Skeletal muscle satellite cell (primary cell): ENCODE measurements at regions not wholly inside any gene's neighbourhood (a gene's known extent, or its start where the extent isn't known, plus 50 kb on each side); places are given as distances from the start of the nearest gene placed in this dataset.
A peak's percentile ranks its signal among the peaks of the same experiment; 100 is the strongest.

Source experiments
- H3K27me3 ChIP-seq: 2 replicates; pipeline ENCODE4 v1.7.0; 2013; ENCODE audit warnings: low read length; ENCODE audit not compliant: control insufficient read depth, insufficient read depth
- H3K36me3 ChIP-seq: 2 replicates; pipeline ENCODE4 v1.7.0; 2013; ENCODE audit warnings: mild to moderate bottlenecking, control low read depth, low read length; ENCODE audit not compliant: insufficient read depth
- H3K4me1 ChIP-seq: 2 replicates; pipeline ENCODE4 v1.7.0; 2013; ENCODE audit warnings: low read length; ENCODE audit not compliant: control insufficient read depth, insufficient read depth
- H3K4me2 ChIP-seq: 2 replicates; pipeline ENCODE4 v1.7.0; 2013; ENCODE audit warnings: mild to moderate bottlenecking, low read length
- H3K4me3 ChIP-seq: 2 replicates; pipeline ENCODE4 v1.7.0; 2013; ENCODE audit warnings: low read length
- H3K9ac ChIP-seq: 2 replicates; pipeline ENCODE4 v1.7.0; 2013; ENCODE audit warnings: mild to moderate bottlenecking, low read depth, low read length, moderate library complexity
- H3K9me3 ChIP-seq: replicated peaks from 2 replicates; pipeline ENCODE4 v1.7.0; 2013; ENCODE audit warnings: mild to moderate bottlenecking, control low read depth, low read length

- H3K27me3 ChIP-seq: no peaks in the 10 kb centered on the region
- no peak overlapping the region for H3K9ac ChIP-seq
- H3K9me3 ChIP-seq: peaks cover 4% of the 10 kb centered on the region
- no peak overlapping the region for H3K4me2 ChIP-seq
- peaks cover 34% of the 10 kb centered on the region for H3K4me1 ChIP-seq
- H3K36me3 ChIP-seq: no peaks in the 10 kb centered on the region
- H3K4me3 ChIP-seq: no peak overlapping the region
Measured at GRCh38 chr2:200168641-200169555, 137.6 kb upstream of the SPATS2L start.

- peaks cover 4% of the 10 kb centered on the region for H3K9me3 ChIP-seq
Measured at GRCh38 chr2:200170221-200170620, 136.3 kb upstream of the SPATS2L start.

GRCh38 chr2:200171731-200172482 is 134.6 kb upstream of the SPATS2L start:
- H3K27me3 ChIP-seq: no peaks in the 10 kb centered on the region
- no peak overlapping the region for H3K9ac ChIP-seq
- peaks cover 34% of the 10 kb centered on the region for H3K4me1 ChIP-seq
- H3K9me3 ChIP-seq: no peaks in the 10 kb centered on the region
- H3K36me3 ChIP-seq: no peaks in the 10 kb centered on the region
- no peak overlapping the region for H3K4me2 ChIP-seq
- H3K4me3 ChIP-seq: no peak overlapping the region

More at GRCh38 chr2:200170221-200170620, 136.3 kb upstream of the SPATS2L start:
- H3K4me2 ChIP-seq: no peak overlapping the region
- no peak overlapping the region for H3K9ac ChIP-seq
- H3K4me1 ChIP-seq: peaks cover 34% of the 10 kb centered on the region
- no peaks in the 10 kb centered on the region for H3K36me3 ChIP-seq
- no peaks in the 10 kb centered on the region for H3K27me3 ChIP-seq
- H3K4me3 ChIP-seq: no peak overlapping the region

DNA sequence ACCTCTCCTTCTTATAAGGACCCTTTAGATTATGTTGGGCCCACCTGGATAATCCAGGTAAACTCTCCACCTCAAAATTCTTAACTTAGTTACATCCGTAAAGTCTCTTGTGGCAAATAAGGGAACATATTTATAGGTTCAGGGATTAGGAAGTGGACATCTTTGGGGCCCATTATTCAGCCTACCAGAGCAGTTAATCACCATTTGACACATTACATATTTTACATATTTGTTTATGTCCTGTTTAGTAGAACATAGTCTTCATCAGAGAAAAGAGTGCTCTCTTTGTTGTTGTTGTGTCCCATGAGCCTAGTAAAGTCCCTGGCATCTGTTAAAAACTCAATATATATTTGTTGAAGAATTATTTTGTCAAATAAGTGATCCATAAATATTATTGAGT is 134.0 kb upstream of the SPATS2L start:
- no peaks in the 10 kb centered on the region for H3K9me3 ChIP-seq
- peaks cover 39% of the 10 kb centered on the region for H3K4me1 ChIP-seq
- no peaks in the 10 kb centered on the region for H3K36me3 ChIP-seq
- no peak overlapping the region for H3K4me3 ChIP-seq
- no peak overlapping the region for H3K4me2 ChIP-seq
- no peak overlapping the region for H3K9ac ChIP-seq
- H3K27me3 ChIP-seq: no peaks in the 10 kb centered on the region

DNA sequence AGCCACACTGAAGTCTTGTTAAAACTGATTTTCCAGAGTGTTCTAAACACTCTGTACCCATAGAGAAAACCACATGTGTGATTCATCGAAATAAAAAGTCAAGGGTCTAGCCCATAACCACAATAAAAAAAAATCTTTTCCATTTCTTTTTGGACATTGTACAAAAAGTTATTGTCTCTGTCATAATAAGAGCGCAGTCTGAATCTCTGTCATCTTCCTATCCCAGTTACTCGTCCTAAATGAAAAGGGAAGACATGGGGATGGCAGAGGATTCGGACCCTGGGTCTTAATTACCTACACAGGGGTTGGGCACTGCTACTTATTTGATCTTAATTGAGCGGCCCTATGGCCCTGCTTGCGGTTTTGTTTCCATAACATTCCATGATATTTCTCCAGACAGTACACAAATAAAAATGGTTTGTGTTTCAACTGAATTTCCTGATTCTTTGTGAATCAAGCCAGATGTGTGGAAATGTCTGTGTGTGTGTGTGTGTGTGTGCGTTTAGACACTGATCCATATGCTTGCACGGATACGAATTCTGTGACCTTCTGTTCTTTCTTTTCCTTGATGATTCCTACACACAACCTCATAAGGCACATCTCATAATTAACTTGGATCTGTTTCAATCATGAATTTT is 133.4 kb upstream of the SPATS2L start:
- Histone ChIP-seq H3K4me2 (peak overlapping the region; percentile 45), H3K9me3 (no peaks in the 10 kb centered on the region), H3K9ac (peak overlapping the region; percentile 9), H3K4me1 (peaks cover 44% of the 10 kb centered on the region), H3K27me3 (no peaks in the 10 kb centered on the region), H3K4me3 (no peak overlapping the region), H3K36me3 (no peaks in the 10 kb centered on the region)

GRCh38 chr2:200173691-200174090 is 132.8 kb upstream of the SPATS2L start:
- H3K27me3 ChIP-seq: no peaks in the 10 kb centered on the region
- no peaks in the 10 kb centered on the region for H3K9me3 ChIP-seq
- peak overlapping the region; percentile 45 for H3K4me2 ChIP-seq
- H3K36me3 ChIP-seq: no peaks in the 10 kb centered on the region
- peaks cover 47% of the 10 kb centered on the region for H3K4me1 ChIP-seq
- peak overlapping the region; percentile 9 for H3K9ac ChIP-seq
- no peak overlapping the region for H3K4me3 ChIP-seq

DNA sequence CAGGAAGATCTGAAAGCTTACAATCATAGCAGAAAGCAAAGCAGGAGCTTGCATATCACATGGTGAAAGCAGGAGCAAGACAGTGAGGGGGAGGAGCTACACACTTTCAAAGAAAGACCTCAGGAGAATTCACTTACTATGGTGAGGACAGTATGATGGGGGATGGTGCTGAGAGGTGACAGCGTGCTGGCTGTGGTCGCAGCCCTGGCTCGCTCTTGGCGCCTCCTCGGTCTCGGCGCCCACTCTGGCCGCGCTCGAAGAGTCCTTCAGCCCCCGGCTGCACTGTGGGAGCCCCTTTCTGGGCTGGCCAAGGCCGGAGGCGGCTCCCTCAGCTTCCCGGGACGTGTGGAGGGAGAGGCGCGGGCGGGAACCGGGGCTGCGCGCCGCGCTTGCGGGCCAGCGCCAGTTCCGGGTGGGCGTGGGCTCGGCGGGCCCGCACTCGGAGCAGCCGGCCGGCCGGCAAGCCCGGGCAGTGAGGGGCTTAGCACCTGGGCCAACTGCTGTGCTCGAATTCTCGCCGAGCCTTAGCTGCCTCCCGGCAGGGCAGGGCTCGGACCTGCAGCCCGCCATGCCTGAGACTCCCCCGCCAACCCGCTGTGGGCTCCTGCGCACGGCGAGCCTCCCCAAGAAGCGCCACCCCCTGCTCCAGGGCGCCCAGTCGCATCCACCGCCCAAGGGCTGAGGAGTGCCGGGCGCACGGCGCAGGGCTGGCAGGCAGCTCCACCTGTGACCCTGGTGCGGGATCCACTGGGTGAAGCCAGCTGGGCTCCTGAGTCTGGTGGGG is 131.9 kb upstream of the SPATS2L start:
- Histone ChIP-seq H3K27me3 (no peaks in the 10 kb centered on the region), H3K4me3 (no peak overlapping the region), H3K4me2 (no peak overlapping the region), H3K4me1 (peaks cover 40% of the 10 kb centered on the region), H3K9ac (no peak overlapping the region), H3K9me3 (no peaks in the 10 kb centered on the region), H3K36me3 (no peaks in the 10 kb centered on the region)

- Histone ChIP-seq H3K36me3 (no peaks in the 10 kb centered on the region), H3K9ac (no peak overlapping the region), H3K4me3 (no peak overlapping the region), H3K4me2 (peak overlapping the region; percentile 10), H3K9me3 (no peaks in the 10 kb centered on the region), H3K4me1 (peaks cover 21% of the 10 kb centered on the region), H3K27me3 (peaks cover 11% of the 10 kb centered on the region)
Measured at GRCh38 chr2:200177971-200178911, 128.3 kb upstream of the SPATS2L start.

- Histone ChIP-seq H3K4me1 (peaks cover 16% of the 10 kb centered on the region), H3K27me3 (peaks cover 11% of the 10 kb centered on the region), H3K4me3 (no peak overlapping the region), H3K9me3 (no peaks in the 10 kb centered on the region), H3K36me3 (no peaks in the 10 kb centered on the region), H3K4me2 (no peak overlapping the region), H3K9ac (no peak overlapping the region)
Measured at GRCh38 chr2:200179151-200179550, 127.3 kb upstream of the SPATS2L start.

DNA sequence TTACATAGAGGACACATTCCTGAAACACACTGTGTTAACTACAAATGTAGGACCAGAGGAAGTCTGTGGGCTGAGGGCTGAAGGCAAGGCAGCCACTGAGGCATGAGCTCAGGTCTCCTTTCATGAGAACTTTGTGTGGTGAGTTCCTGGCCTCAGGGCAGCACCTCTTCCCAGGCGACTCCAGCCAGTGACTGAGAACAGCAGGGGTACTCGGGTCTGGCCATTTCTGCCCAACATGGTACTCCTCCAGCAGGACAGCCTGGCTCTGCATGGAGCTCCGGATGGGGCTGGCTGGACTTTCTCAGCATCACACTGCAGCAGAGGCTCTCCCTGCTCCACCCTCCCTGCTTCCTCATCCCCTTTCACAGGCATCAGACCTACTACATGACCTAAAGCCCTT is 125.5 kb upstream of the SPATS2L start:
- Histone ChIP-seq H3K4me2 (no peak overlapping the region), H3K36me3 (no peaks in the 10 kb centered on the region), H3K4me3 (no peak overlapping the region), H3K4me1 (peaks cover 16% of the 10 kb centered on the region), H3K9ac (no peak overlapping the region), H3K27me3 (peaks cover 19% of the 10 kb centered on the region), H3K9me3 (no peaks in the 10 kb centered on the region)
